Tibial nerve (tissue), 4 donors: ENCODE measurements at regions not wholly inside any gene's neighbourhood (a gene's known extent, or its start where the extent isn't known, plus 50 kb on each side); places are given as distances from the start of the nearest gene placed in this dataset.

Experiments
- CTCF ChIP-seq, 5 experiments: fragments of 200-600 bp in 3 of 5; fragments of 450-650 bp in 2 of 5; sonication (generic) in 3 of 5; IDR thresholded peaks; one replicate each; pipeline ENCODE4 v1.5.1; 2016 to 2019; ENCODE audit warnings: antibody characterized with exemption in 5 of 5, mild to moderate bottlenecking in 3 of 5, moderate library complexity in 2 of 5
- EP300 ChIP-seq, 2 donors: sonication (generic); formaldehyde crosslinking; IDR thresholded peaks; one replicate each; pipeline ENCODE4 v1.6.1; 2017; ENCODE audit warnings: antibody characterized with exemption in 2 of 2, mild to moderate bottlenecking in 1 of 2
- POLR2A ChIP-seq, 2 donors: fragments of 450-650 bp; IDR thresholded peaks; one replicate each; pipeline ENCODE4 v1.6.1; 2017; ENCODE audit warnings: antibody characterized with exemption in 2 of 2, mild to moderate bottlenecking in 2 of 2, moderate library complexity in 2 of 2

DNA sequence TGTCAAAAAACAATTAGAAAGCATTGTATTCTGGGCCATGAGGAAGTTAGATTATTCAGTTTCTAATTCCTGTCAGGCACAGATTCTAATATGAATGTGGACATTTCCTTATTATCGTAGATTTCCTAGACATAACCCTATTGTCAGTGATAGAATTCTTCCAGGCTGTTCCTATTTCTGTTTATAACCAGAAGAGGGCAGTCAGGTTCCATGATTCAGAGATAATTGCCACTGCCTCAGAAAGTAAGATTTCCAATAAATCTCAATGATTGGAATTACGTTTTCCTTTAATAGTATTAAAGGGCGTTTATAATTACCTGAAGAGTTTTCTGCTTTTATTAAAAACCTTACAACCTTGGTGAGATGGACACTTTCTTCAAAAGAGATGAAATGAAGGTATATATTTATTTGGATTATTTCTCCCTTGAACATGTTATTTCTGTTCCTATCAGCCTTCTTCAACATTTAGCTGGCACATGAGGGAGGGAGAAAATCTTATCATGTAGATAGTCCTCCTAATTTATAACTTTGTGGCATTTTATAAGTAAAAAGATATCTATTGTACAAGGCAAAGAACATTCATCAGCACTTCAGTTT is 439.2 kb downstream of the MCTP2 start:
- TF ChIP-seq POLR2A (IDR thresholded peaks at IDR 0.05) = no peak
- TF ChIP-seq EP300 (IDR thresholded peaks at IDR 0.05) = no peak
- peak; percentile 57 to 86 (median 72) for TF ChIP-seq CTCF (IDR thresholded peaks at IDR 0.05)
